ENCODE measurements at regions not wholly inside any gene's neighbourhood (a gene's known extent, or its start where the extent isn't known, plus 50 kb on each side); places are given as distances from the start of the nearest gene placed in this dataset.
"Not testable (repeated sequence)": the region's sequence is repeated elsewhere in the genome, so short reads cannot be mapped to it uniquely, and the experiment has no call there.

- DNase-seq: no peak
Measured at GRCh38 chr18:56001576-56001975, 413.6 kb upstream of the TCF4 start.

- DNase-seq: no peak
Measured at GRCh38 chr18:56000041-56000440, 412.0 kb upstream of the TCF4 start.

- DNase-seq: no peak
Measured at GRCh38 chr18:55999641-56000040, 411.6 kb upstream of the TCF4 start.

- DNase-seq: no peak
Measured at GRCh38 chr18:55998801-55999385, 410.9 kb upstream of the TCF4 start.

GRCh38 chr18:55998071-55998522 is 410.1 kb upstream of the TCF4 start:
- DNase-seq: no peak

- peak; percentile 48 for DNase-seq
Measured at GRCh38 chr18:55997151-55997561, 409.2 kb upstream of the TCF4 start.

GRCh38 chr18:55996717-55997116 is 408.7 kb upstream of the TCF4 start:
- DNase-seq: no peak

- peak; percentile 3 for DNase-seq
Measured at GRCh38 chr18:55990186-55990585, 402.2 kb upstream of the TCF4 start.

- DNase-seq: peak; percentile 39
Measured at GRCh38 chr18:55988537-55988936, 400.5 kb upstream of the TCF4 start.

- DNase-seq: no peak
Measured at GRCh38 chr18:55983433-55983832, 395.4 kb upstream of the TCF4 start.

- DNase-seq: no peak
Measured at GRCh38 chr18:55982992-55983391, 395.0 kb upstream of the TCF4 start.

GRCh38 chr18:55981712-55982475 is 393.9 kb upstream of the TCF4 start:
- DNase-seq: no peak

GRCh38 chr18:55974521-55974920 is 386.5 kb upstream of the TCF4 start:
- DNase-seq: no peak

GRCh38 chr18:55968550-55968949 is 380.6 kb upstream of the TCF4 start:
- no peak for DNase-seq

GRCh38 chr18:55967019-55967418 is 379.0 kb upstream of the TCF4 start:
- no peak for DNase-seq

GRCh38 chr18:55964171-55964570 is 376.2 kb upstream of the TCF4 start:
- DNase-seq: no peak

GRCh38 chr18:55953326-55953725 is 365.3 kb upstream of the TCF4 start:
- DNase-seq: no peak

GRCh38 chr18:55951738-55952137 is 363.7 kb upstream of the TCF4 start:
- DNase-seq: not testable (repeated sequence)

- DNase-seq: no peak
Measured at GRCh38 chr18:55950379-55951166, 362.6 kb upstream of the TCF4 start.

- DNase-seq: no peak
Measured at GRCh38 chr18:55934821-55935220, 346.8 kb upstream of the TCF4 start.

- DNase-seq: no peak
Measured at GRCh38 chr18:55932675-55933074, 344.7 kb upstream of the TCF4 start.

- DNase-seq: no peak
Measured at GRCh38 chr18:55927831-55928230, 339.8 kb upstream of the TCF4 start.

GRCh38 chr18:55925772-55926171 is 337.8 kb upstream of the TCF4 start:
- no peak for DNase-seq

GRCh38 chr18:55920063-55920462 is 332.1 kb upstream of the TCF4 start:
- DNase-seq: no peak
